BE2C (cell line): ENCODE measurements at regions not wholly inside any gene's neighbourhood (a gene's known extent, or its start where the extent isn't known, plus 50 kb on each side); places are given as distances from the start of the nearest gene placed in this dataset.
A peak's percentile ranks its signal among the peaks of the same experiment; 100 is the strongest.

Experiments used
- DNase-seq: peaks from one replicate; pipeline ENCODE4 v3.0.0-alpha.2; 2020
- H3K27me3 ChIP-seq: fragments of 250-450 bp; sonication (Bioruptor Pico); 2 replicates; pipeline ENCODE4 v1.5.1; 2020; ENCODE audit warnings: mild to moderate bottlenecking
- H3K36me3 ChIP-seq: fragments of 250-450 bp; sonication (Bioruptor Pico); 2 replicates; pipeline ENCODE4 v1.5.1; 2020; ENCODE audit warnings: mild to moderate bottlenecking
- H3K4me1 ChIP-seq: fragments of 250-450 bp; sonication (Bioruptor Pico); 2 replicates; pipeline ENCODE4 v1.5.1; 2020
- H3K4me3 ChIP-seq: 2 replicates; pipeline ENCODE4 v1.5.1; 2011; ENCODE audit warnings: low read depth, low read length
- H3K9me3 ChIP-seq: fragments of 250-450 bp; sonication (Bioruptor Pico); 2 replicates; pipeline ENCODE4 v1.5.1; 2020
- TF ChIP-seq, protein P1 (sequence below): IDR thresholded peaks from 2 replicates; pipeline ENCODE4 v1.5.1; 2012; ENCODE audit warnings: mild to moderate bottlenecking, low read depth, low read length

DNA sequence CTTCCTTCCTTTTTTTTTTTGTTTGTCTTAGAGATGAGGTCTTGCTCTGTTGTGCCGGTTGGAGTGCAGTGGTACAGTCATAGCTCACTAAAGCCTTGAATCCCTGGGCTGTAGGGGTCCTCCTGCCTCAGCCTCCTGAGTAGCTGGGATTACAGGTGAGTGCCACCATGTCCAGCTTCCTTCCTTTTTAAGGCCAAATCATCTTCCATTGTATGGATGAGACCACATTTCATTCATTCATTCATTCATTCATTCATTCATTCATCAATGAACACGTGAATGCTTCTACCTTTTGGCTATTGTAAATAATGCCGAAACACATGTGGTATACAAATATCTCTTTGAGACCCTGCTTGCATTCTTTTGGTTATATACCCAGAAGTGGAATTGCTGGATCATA lies 60.0 kb upstream of the BAIAP2L1 start:
- Histone ChIP-seq H3K36me3 (no peaks in the 10 kb centered on the region), H3K9me3 (no peaks in the 10 kb centered on the region), H3K4me3 (no peak overlapping the region), H3K4me1 (no peaks in the 10 kb centered on the region), H3K27me3 (no peaks in the 10 kb centered on the region)
- TF ChIP-seq, protein P1, sequence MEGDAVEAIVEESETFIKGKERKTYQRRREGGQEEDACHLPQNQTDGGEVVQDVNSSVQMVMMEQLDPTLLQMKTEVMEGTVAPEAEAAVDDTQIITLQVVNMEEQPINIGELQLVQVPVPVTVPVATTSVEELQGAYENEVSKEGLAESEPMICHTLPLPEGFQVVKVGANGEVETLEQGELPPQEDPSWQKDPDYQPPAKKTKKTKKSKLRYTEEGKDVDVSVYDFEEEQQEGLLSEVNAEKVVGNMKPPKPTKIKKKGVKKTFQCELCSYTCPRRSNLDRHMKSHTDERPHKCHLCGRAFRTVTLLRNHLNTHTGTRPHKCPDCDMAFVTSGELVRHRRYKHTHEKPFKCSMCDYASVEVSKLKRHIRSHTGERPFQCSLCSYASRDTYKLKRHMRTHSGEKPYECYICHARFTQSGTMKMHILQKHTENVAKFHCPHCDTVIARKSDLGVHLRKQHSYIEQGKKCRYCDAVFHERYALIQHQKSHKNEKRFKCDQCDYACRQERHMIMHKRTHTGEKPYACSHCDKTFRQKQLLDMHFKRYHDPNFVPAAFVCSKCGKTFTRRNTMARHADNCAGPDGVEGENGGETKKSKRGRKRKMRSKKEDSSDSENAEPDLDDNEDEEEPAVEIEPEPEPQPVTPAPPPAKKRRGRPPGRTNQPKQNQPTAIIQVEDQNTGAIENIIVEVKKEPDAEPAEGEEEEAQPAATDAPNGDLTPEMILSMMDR = no peak
- no peak for DNase-seq

DNA sequence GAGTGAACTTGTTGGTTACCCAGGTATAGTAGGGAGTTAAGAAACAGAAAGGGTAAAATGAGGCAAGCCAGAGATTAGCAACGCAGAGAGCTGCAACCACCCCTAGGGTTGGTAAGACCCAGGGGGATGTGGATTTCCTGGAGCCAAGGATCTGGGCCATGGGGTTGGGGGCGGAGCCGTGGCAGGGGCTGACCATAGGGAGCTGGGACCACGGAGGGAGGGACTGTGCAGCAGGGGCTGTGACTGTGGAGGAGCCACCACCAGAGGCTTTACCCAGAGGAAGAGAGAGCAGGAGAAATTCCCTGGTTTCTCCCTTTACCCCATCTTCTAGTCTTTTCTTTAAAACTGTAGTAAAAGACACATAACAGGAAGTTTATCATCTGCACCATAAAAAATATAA lies 58.6 kb upstream of the BAIAP2L1 start:
- no peak overlapping the region for H3K4me3 ChIP-seq
- no peaks in the 10 kb centered on the region for H3K4me1 ChIP-seq
- no peaks in the 10 kb centered on the region for H3K36me3 ChIP-seq
- TF ChIP-seq, protein P1 = no peak
- DNase-seq = no peak
- H3K9me3 ChIP-seq = no peaks in the 10 kb centered on the region
- no peaks in the 10 kb centered on the region for H3K27me3 ChIP-seq

GRCh38 chr7:98458090-98458875 lies 57.4 kb upstream of the BAIAP2L1 start:
- peak; percentile 23 for DNase-seq
- Histone ChIP-seq H3K9me3 (no peaks in the 10 kb centered on the region), H3K4me1 (no peaks in the 10 kb centered on the region), H3K36me3 (no peaks in the 10 kb centered on the region), H3K4me3 (no peak overlapping the region), H3K27me3 (no peaks in the 10 kb centered on the region)
- TF ChIP-seq, protein P1 = no peak

DNA sequence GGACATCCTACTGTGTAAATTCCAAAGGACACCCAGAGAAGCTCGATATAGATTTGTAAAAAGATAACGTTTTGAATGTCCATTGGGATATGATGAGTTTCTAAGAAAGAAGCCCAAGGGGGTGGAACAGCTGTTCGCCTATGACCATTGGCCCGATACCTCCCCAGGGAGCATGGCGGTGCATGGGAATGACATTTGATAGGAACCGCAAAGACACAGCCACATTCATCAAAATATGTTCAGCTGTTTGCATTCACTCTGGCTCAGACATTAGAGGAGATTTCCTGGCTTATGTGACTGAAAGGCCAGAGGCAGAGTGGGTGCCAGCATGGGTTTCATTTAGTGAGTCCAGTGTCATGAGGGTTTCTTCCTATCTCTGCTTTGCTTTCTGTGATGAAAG lies 56.0 kb upstream of the BAIAP2L1 start:
- Histone ChIP-seq H3K27me3 (no peaks in the 10 kb centered on the region), H3K9me3 (no peaks in the 10 kb centered on the region), H3K36me3 (no peaks in the 10 kb centered on the region), H3K4me1 (no peaks in the 10 kb centered on the region), H3K4me3 (no peak overlapping the region)
- DNase-seq = no peak
- TF ChIP-seq, protein P1 = no peak

DNA sequence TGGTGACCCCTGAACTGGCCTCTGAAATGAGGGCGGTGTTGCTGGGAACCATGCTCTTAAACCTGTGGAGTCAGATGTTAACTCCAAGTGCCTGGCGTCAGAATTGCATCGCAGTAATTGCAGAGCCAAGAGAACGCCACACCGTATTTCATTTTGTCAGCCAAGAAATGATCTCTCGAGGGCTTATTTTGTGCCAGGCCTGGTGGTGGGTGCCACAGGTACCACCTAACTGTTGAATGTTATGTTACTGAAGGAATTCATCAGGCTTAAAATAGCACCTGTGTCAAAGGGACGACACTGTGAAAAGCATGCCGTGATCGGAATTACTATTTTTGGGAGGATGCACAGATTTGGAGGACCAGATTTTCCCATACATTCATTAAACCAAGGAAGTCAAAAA lies 51.9 kb upstream of the BAIAP2L1 start:
- Histone ChIP-seq H3K4me1 (no peaks in the 10 kb centered on the region), H3K27me3 (no peaks in the 10 kb centered on the region), H3K36me3 (no peaks in the 10 kb centered on the region), H3K4me3 (no peak overlapping the region), H3K9me3 (no peaks in the 10 kb centered on the region)
- TF ChIP-seq, protein P1 = no peak
- DNase-seq = no peak
